ENCODE measurements at regions not wholly inside any gene's neighbourhood (a gene's known extent, or its start where the extent isn't known, plus 50 kb on each side); places are given as distances from the start of the nearest gene placed in this dataset.

- no peaks in the 10 kb centered on the region; the same call in 1 of the 2 replicates for H3K9me3 ChIP-seq (ENCODE audit: insufficient read depth, low read depth, low read length)
- no peaks in the 10 kb centered on the region for H3F3A ChIP-seq (ENCODE audit: low read depth)
- no peak overlapping the region for H3K9ac ChIP-seq (ENCODE audit: low read depth, low read length, poor library complexity, severe bottlenecking)
- H3K4me3 ChIP-seq (ENCODE audit: low read length, poor library complexity, severe bottlenecking), result no peak overlapping the region
- H3K4me1 ChIP-seq (ENCODE audit: insufficient read depth, low read length, poor library complexity, severe bottlenecking), result no peaks in the 10 kb centered on the region
- H3K9me2 ChIP-seq (replicated peaks; ENCODE audit: low read depth, low read length), result no peaks in the 10 kb centered on the region
- no peak overlapping the region for H2AFZ ChIP-seq (ENCODE audit: low read length)
- no peaks in the 10 kb centered on the region for H3K36me3 ChIP-seq (ENCODE audit: insufficient read depth, low read length)
- no peaks in the 10 kb centered on the region for H3K79me2 ChIP-seq (ENCODE audit: insufficient read depth, low read length)
- H4K20me1 ChIP-seq (ENCODE audit: insufficient read depth, low read length, poor library complexity, severe bottlenecking), result no peaks in the 10 kb centered on the region
- no peak overlapping the region for H3K4me2 ChIP-seq (ENCODE audit: low read depth, low read length, poor library complexity, severe bottlenecking)
- no peak for TF ChIP-seq EZH2phosphoT487 (IDR thresholded peaks at IDR 0.05; ENCODE audit: borderline replicate concordance)
- no peak for TF ChIP-seq CTCF (conservative IDR thresholded peaks at IDR 0.05; ENCODE audit: low read length)
- no peaks in the 10 kb centered on the region for H3K27me3 ChIP-seq (ENCODE audit: insufficient read depth, low read length, poor library complexity, severe bottlenecking)
These were observed 144.7 kb downstream of the SLC4A3 start for GRCh38 chr2:219772103-219772635.

GRCh38 chr2:219772697-219773096 is 145.3 kb downstream of the SLC4A3 start:
- Histone ChIP-seq H3K4me2 (ENCODE audit: low read depth, low read length, poor library complexity, severe bottlenecking) (no peak overlapping the region), H3K27me3 (ENCODE audit: insufficient read depth, low read length, poor library complexity, severe bottlenecking) (no peaks in the 10 kb centered on the region), H4K20me1 (ENCODE audit: insufficient read depth, low read length, poor library complexity, severe bottlenecking) (no peaks in the 10 kb centered on the region), H2AFZ (ENCODE audit: low read length) (no peak overlapping the region), H3K36me3 (ENCODE audit: insufficient read depth, low read length) (no peaks in the 10 kb centered on the region), H3F3A (ENCODE audit: low read depth) (no peaks in the 10 kb centered on the region), H3K4me3 (ENCODE audit: low read length, poor library complexity, severe bottlenecking) (no peak overlapping the region), H3K9ac (ENCODE audit: low read depth, low read length, poor library complexity, severe bottlenecking) (no peak overlapping the region), H3K9me3 (ENCODE audit: insufficient read depth, low read depth, low read length) (no peaks in the 10 kb centered on the region; the same call in 1 of the 2 replicates), H3K4me1 (ENCODE audit: insufficient read depth, low read length, poor library complexity, severe bottlenecking) (no peaks in the 10 kb centered on the region), H3K79me2 (ENCODE audit: insufficient read depth, low read length) (no peaks in the 10 kb centered on the region), H3K9me2 (replicated peaks; ENCODE audit: low read depth, low read length) (no peaks in the 10 kb centered on the region)
- TF ChIP-seq EZH2phosphoT487 (IDR thresholded peaks at IDR 0.05; ENCODE audit: borderline replicate concordance), result no peak
- TF ChIP-seq CTCF (conservative IDR thresholded peaks at IDR 0.05; ENCODE audit: low read length), result no peak

- H3K9me3 ChIP-seq (ENCODE audit: insufficient read depth, low read depth, low read length), result no peaks in the 10 kb centered on the region; the same call in 1 of the 2 replicates
- no peaks in the 10 kb centered on the region for H3K79me2 ChIP-seq (ENCODE audit: insufficient read depth, low read length)
- H3K4me2 ChIP-seq (ENCODE audit: low read depth, low read length, poor library complexity, severe bottlenecking), result no peak overlapping the region
- H3F3A ChIP-seq (ENCODE audit: low read depth), result no peaks in the 10 kb centered on the region
- H3K4me1 ChIP-seq (ENCODE audit: insufficient read depth, low read length, poor library complexity, severe bottlenecking), result no peaks in the 10 kb centered on the region
- H3K9ac ChIP-seq (ENCODE audit: low read depth, low read length, poor library complexity, severe bottlenecking), result no peak overlapping the region
- TF ChIP-seq CTCF (conservative IDR thresholded peaks at IDR 0.05; ENCODE audit: low read length) (no peak), EZH2phosphoT487 (IDR thresholded peaks at IDR 0.05; ENCODE audit: borderline replicate concordance) (no peak)
- H3K9me2 ChIP-seq (replicated peaks; ENCODE audit: low read depth, low read length), result no peaks in the 10 kb centered on the region
- H4K20me1 ChIP-seq (ENCODE audit: insufficient read depth, low read length, poor library complexity, severe bottlenecking), result no peaks in the 10 kb centered on the region
- no peak overlapping the region for H3K4me3 ChIP-seq (ENCODE audit: low read length, poor library complexity, severe bottlenecking)
- H2AFZ ChIP-seq (ENCODE audit: low read length), result no peak overlapping the region
- no peaks in the 10 kb centered on the region for H3K27me3 ChIP-seq (ENCODE audit: insufficient read depth, low read length, poor library complexity, severe bottlenecking)
- H3K36me3 ChIP-seq (ENCODE audit: insufficient read depth, low read length), result no peaks in the 10 kb centered on the region
These were observed 148.1 kb downstream of the SLC4A3 start for GRCh38 chr2:219775506-219775905.

All from Loucy (cell line).